ENCODE measurements at regions not wholly inside any gene's neighbourhood (a gene's known extent, or its start where the extent isn't known, plus 50 kb on each side); places are given as distances from the start of the nearest gene placed in this dataset.

GRCh38 chr4:4690854-4691253 lies 149.0 kb upstream of the STX18 start:
- intact Hi-C loops (cut with DNase I): no loop called here
- 88% methylated on average over 2 of the region's 2 CpGs for WGBS
- Histone ChIP-seq H3K27me3 (ENCODE audit: control insufficient read depth, insufficient read depth) (no peaks in the 10 kb centered on the region), H3K9me3 (ENCODE audit: control insufficient read depth, low read length) (no peaks in the 10 kb centered on the region), H3K27ac (ENCODE audit: low read length) (no peak overlapping the region), H3K4me3 (ENCODE audit: low read length) (no peak overlapping the region), H3K4me1 (ENCODE audit: control insufficient read depth, insufficient read depth, low read length) (peaks cover 4% of the 10 kb centered on the region)
- no peak for DNase-seq
- no peak for ATAC-seq

GRCh38 chr4:4689694-4690440 lies 148.0 kb upstream of the STX18 start:
- Histone ChIP-seq H3K27ac (ENCODE audit: low read length) (no peak overlapping the region), H3K4me3 (ENCODE audit: low read length) (no peak overlapping the region), H3K9me3 (ENCODE audit: control insufficient read depth, low read length) (no peaks in the 10 kb centered on the region), H3K27me3 (ENCODE audit: control insufficient read depth, insufficient read depth) (no peaks in the 10 kb centered on the region), H3K4me1 (ENCODE audit: control insufficient read depth, insufficient read depth, low read length) (peaks cover 4% of the 10 kb centered on the region)
- no peak for DNase-seq
- WGBS: 84% methylated on average over 8 of the region's 8 CpGs
- ATAC-seq: no peak
- intact Hi-C loops (cut with DNase I): no loop called here

GRCh38 chr4:4687935-4688727 lies 146.3 kb upstream of the STX18 start:
- H3K27me3 ChIP-seq (ENCODE audit: control insufficient read depth, insufficient read depth): no peaks in the 10 kb centered on the region
- H3K4me3 ChIP-seq (ENCODE audit: low read length): no peak overlapping the region
- DNase-seq (no peak), ATAC-seq (no peak)
- H3K4me1 ChIP-seq (ENCODE audit: control insufficient read depth, insufficient read depth, low read length): no peaks in the 10 kb centered on the region
- intact Hi-C loops (cut with DNase I): no loop called here
- H3K27ac ChIP-seq (ENCODE audit: low read length): no peak overlapping the region
- no peaks in the 10 kb centered on the region for H3K9me3 ChIP-seq (ENCODE audit: control insufficient read depth, low read length)
- WGBS: 75% methylated on average over 17 of the region's 17 CpGs

- Histone ChIP-seq H3K27me3 (ENCODE audit: control insufficient read depth, insufficient read depth) (no peaks in the 10 kb centered on the region), H3K4me1 (ENCODE audit: control insufficient read depth, insufficient read depth, low read length) (no peaks in the 10 kb centered on the region), H3K4me3 (ENCODE audit: low read length) (no peak overlapping the region), H3K9me3 (ENCODE audit: control insufficient read depth, low read length) (no peaks in the 10 kb centered on the region), H3K27ac (ENCODE audit: low read length) (no peak overlapping the region)
- intact Hi-C loops (cut with DNase I): no loop called here
- ATAC-seq (no peak), DNase-seq (no peak)
- 92% methylated on average over 4 of the region's 4 CpGs for WGBS
Measured at GRCh38 chr4:4687100-4687499, 145.3 kb upstream of the STX18 start.

- H3K27ac ChIP-seq (ENCODE audit: low read length): no peak overlapping the region
- H3K9me3 ChIP-seq (ENCODE audit: control insufficient read depth, low read length): no peaks in the 10 kb centered on the region
- no peak overlapping the region for H3K4me3 ChIP-seq (ENCODE audit: low read length)
- intact Hi-C loops (cut with DNase I): no loop called here
- no peaks in the 10 kb centered on the region for H3K4me1 ChIP-seq (ENCODE audit: control insufficient read depth, insufficient read depth, low read length)
- no peak for ATAC-seq
- no peak for DNase-seq
- 65% methylated on average over 10 of the region's 10 CpGs for WGBS
- no peaks in the 10 kb centered on the region for H3K27me3 ChIP-seq (ENCODE audit: control insufficient read depth, insufficient read depth)
Measured at GRCh38 chr4:4685810-4686795, 144.3 kb upstream of the STX18 start.

- DNase-seq (no peak), ATAC-seq (no peak)
- intact Hi-C loops (cut with DNase I): no loop called here
- Histone ChIP-seq H3K9me3 (ENCODE audit: control insufficient read depth, low read length) (no peaks in the 10 kb centered on the region), H3K27me3 (ENCODE audit: control insufficient read depth, insufficient read depth) (no peaks in the 10 kb centered on the region), H3K4me3 (ENCODE audit: low read length) (no peak overlapping the region), H3K27ac (ENCODE audit: low read length) (no peak overlapping the region), H3K4me1 (ENCODE audit: control insufficient read depth, insufficient read depth, low read length) (no peaks in the 10 kb centered on the region)
- 89% methylated on average over 4 of the region's 4 CpGs for WGBS
Measured at GRCh38 chr4:4681653-4682052, 139.8 kb upstream of the STX18 start.

- 86% methylated on average over 2 of the region's 2 CpGs for WGBS
- Histone ChIP-seq H3K4me3 (ENCODE audit: low read length) (no peak overlapping the region), H3K4me1 (ENCODE audit: control insufficient read depth, insufficient read depth, low read length) (no peaks in the 10 kb centered on the region), H3K9me3 (ENCODE audit: control insufficient read depth, low read length) (no peaks in the 10 kb centered on the region), H3K27ac (ENCODE audit: low read length) (no peak overlapping the region), H3K27me3 (ENCODE audit: control insufficient read depth, insufficient read depth) (no peaks in the 10 kb centered on the region)
- ATAC-seq (no peak), DNase-seq (no peak)
- intact Hi-C loops (cut with DNase I): no loop called here
Measured at GRCh38 chr4:4680758-4681157, 138.9 kb upstream of the STX18 start.

- Histone ChIP-seq H3K4me3 (ENCODE audit: low read length) (no peak overlapping the region), H3K27ac (ENCODE audit: low read length) (no peak overlapping the region), H3K9me3 (ENCODE audit: control insufficient read depth, low read length) (no peaks in the 10 kb centered on the region), H3K4me1 (ENCODE audit: control insufficient read depth, insufficient read depth, low read length) (no peaks in the 10 kb centered on the region), H3K27me3 (ENCODE audit: control insufficient read depth, insufficient read depth) (no peaks in the 10 kb centered on the region)
- WGBS: 95% methylated on average over 4 of the region's 4 CpGs
- intact Hi-C loops (cut with DNase I): no loop called here
- no peak for ATAC-seq
- no peak for DNase-seq
Measured at GRCh38 chr4:4680243-4680642, 138.4 kb upstream of the STX18 start.

- DNase-seq (no peak), ATAC-seq (peak in 1 of 2 donors; percentile 48)
- H3K4me1 ChIP-seq (ENCODE audit: control insufficient read depth, insufficient read depth, low read length): no peaks in the 10 kb centered on the region
- H3K27ac ChIP-seq (ENCODE audit: low read length): no peak overlapping the region
- no peak overlapping the region for H3K4me3 ChIP-seq (ENCODE audit: low read length)
- WGBS: 30% methylated on average over 23 of the region's 23 CpGs
- no peaks in the 10 kb centered on the region for H3K27me3 ChIP-seq (ENCODE audit: control insufficient read depth, insufficient read depth)
- no peaks in the 10 kb centered on the region for H3K9me3 ChIP-seq (ENCODE audit: control insufficient read depth, low read length)
- intact Hi-C loops (cut with DNase I): no loop called here
Measured at GRCh38 chr4:4677556-4678522, 136.0 kb upstream of the STX18 start.

- no peak overlapping the region for H3K4me3 ChIP-seq (ENCODE audit: low read length)
- H3K4me1 ChIP-seq (ENCODE audit: control insufficient read depth, insufficient read depth, low read length): no peaks in the 10 kb centered on the region
- DNase-seq (no peak), ATAC-seq (no peak)
- H3K27ac ChIP-seq (ENCODE audit: low read length): no peak overlapping the region
- intact Hi-C loops (cut with DNase I): no loop called here
- H3K27me3 ChIP-seq (ENCODE audit: control insufficient read depth, insufficient read depth): no peaks in the 10 kb centered on the region
- no peaks in the 10 kb centered on the region for H3K9me3 ChIP-seq (ENCODE audit: control insufficient read depth, low read length)
Measured at GRCh38 chr4:4675641-4676040, 133.8 kb upstream of the STX18 start.

Measured in right cardiac atrium (tissue), 5 donors.